ENCODE measurements at regions not wholly inside any gene's neighbourhood (a gene's known extent, or its start where the extent isn't known, plus 50 kb on each side); places are given as distances from the start of the nearest gene placed in this dataset.

DNA sequence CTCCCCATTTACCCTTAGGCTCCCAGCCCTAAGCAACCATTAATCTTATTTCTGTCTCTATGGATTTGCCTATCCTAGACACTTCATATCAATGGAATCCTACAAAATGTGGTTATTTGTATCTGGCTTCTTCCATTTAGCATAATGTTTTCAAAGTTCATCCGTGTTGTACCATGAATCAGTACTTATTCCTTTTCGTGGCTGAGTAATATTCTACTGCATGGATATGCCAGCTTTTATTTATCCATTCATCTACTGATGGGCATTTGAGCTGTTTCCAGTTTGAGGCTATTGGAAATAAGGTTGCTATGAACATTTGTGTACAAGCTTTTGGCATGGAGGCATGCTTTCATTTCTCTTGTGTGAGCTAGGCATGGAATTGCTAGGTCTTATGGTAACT is 121.1 kb downstream of the WDR11 start:
- Histone ChIP-seq H3K27ac (no peak overlapping the region), H3K9me3 (peaks cover 20% of the 10 kb centered on the region), H3K4me1 (peaks cover 16% of the 10 kb centered on the region), H3K4me3 (no peak overlapping the region), H3K27me3 (peaks cover 19% of the 10 kb centered on the region), H4K20me1 (no peaks in the 10 kb centered on the region), H3K4me2 (no peak overlapping the region), H3K36me3 (no peaks in the 10 kb centered on the region), H3K9ac (no peak overlapping the region)
- TF ChIP-seq Cebpa-rat (IDR thresholded peaks at IDR 0.05): no peak

DNA sequence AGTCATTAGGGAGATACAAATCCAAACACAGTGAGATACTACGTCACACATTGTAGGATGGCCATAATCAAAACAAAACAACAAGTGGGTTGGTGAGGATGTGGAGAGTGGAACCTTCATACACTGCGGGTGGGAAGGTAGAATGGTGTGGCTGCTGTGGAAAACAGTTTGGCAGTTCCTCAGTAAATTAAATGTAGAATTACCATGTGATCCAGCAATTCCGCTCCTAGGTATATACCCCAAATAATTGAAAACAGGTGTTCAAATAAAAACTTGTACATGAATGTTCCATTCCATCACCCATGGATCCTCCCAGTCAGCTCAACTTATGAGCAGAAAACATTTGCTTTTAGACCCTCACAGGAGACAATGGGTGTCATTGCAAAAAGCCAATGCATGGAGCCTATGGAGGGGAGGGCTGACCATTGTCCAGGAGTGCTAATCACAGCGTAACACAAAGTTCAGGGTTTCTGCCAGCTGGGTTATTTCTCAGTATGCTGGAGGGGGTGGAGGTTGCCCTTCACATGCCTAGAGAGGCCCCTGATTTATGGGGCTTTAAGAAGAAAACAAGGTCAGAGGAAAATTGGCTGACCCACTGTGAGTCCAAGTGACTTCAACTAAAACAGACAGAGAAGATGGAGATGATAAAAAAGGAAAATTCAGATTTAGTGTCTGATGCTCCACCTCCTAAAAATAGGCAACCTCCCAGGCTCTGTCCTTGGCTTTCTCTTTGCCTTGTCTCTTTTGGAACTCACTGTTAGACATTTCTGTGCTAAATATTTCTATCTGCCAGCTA is 124.1 kb downstream of the WDR11 start:
- peaks cover 13% of the 10 kb centered on the region for H3K27me3 ChIP-seq
- H3K4me1 ChIP-seq: peaks cover 9% of the 10 kb centered on the region
- H4K20me1 ChIP-seq: no peaks in the 10 kb centered on the region
- no peak overlapping the region for H3K27ac ChIP-seq
- peaks cover 20% of the 10 kb centered on the region for H3K9me3 ChIP-seq
- no peak for TF ChIP-seq Cebpa-rat (IDR thresholded peaks at IDR 0.05)
- H3K4me2 ChIP-seq: no peak overlapping the region
- H3K4me3 ChIP-seq: no peak overlapping the region
- H3K36me3 ChIP-seq: no peaks in the 10 kb centered on the region
- no peak overlapping the region for H3K9ac ChIP-seq

DNA sequence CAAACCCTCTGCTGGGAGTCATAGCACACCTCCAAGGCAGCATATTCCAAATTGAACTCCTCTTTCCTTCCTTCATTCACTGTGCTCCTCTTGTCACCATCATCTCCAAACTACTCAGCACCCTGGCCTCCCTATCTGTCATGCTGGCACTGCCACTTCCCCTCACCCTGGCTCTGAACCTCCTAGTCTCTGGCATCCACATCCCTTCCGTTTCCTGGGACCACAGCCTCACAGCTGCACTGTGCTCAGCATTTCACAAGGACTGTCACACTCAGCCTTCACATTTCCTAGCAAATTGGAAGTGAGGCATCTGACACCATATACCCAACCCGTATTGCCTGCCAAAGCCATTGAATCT is 124.7 kb downstream of the WDR11 start:
- Histone ChIP-seq H3K4me1 (peaks cover 9% of the 10 kb centered on the region), H3K9me3 (peaks cover 20% of the 10 kb centered on the region), H3K4me2 (no peak overlapping the region), H3K27ac (no peak overlapping the region), H3K9ac (no peak overlapping the region), H3K36me3 (no peaks in the 10 kb centered on the region), H4K20me1 (no peaks in the 10 kb centered on the region), H3K27me3 (peaks cover 9% of the 10 kb centered on the region), H3K4me3 (no peak overlapping the region)
- no peak for TF ChIP-seq Cebpa-rat (IDR thresholded peaks at IDR 0.05)

DNA sequence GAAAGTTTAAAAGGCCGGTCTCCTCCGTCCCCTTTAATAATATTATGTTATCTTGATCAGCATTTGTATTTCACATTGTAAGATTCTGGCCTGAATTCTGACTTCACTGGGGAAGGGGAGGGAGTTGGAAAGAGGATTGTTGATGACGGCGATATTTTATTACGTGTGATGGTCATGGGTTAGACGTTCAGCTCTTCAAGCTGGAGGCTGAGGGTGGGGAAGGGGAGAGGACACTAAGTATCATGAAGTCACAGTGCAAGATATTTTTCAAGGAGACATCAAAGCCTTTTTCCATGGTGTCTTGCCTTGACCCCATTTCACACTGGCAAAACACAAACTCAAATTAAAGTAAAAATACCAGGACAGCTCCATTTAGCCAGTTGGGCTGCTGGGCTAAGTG is 126.7 kb downstream of the WDR11 start:
- H3K36me3 ChIP-seq: no peaks in the 10 kb centered on the region
- peaks cover 5% of the 10 kb centered on the region; the same call in 1 of the 2 replicates for H3K27me3 ChIP-seq
- no peak overlapping the region for H3K4me3 ChIP-seq
- no peaks in the 10 kb centered on the region for H4K20me1 ChIP-seq
- H3K27ac ChIP-seq: no peak overlapping the region
- no peak overlapping the region for H3K9ac ChIP-seq
- H3K4me2 ChIP-seq: no peak overlapping the region
- peaks cover 20% of the 10 kb centered on the region for H3K9me3 ChIP-seq
- TF ChIP-seq Cebpa-rat (IDR thresholded peaks at IDR 0.05): no peak
- H3K4me1 ChIP-seq: no peaks in the 10 kb centered on the region

DNA sequence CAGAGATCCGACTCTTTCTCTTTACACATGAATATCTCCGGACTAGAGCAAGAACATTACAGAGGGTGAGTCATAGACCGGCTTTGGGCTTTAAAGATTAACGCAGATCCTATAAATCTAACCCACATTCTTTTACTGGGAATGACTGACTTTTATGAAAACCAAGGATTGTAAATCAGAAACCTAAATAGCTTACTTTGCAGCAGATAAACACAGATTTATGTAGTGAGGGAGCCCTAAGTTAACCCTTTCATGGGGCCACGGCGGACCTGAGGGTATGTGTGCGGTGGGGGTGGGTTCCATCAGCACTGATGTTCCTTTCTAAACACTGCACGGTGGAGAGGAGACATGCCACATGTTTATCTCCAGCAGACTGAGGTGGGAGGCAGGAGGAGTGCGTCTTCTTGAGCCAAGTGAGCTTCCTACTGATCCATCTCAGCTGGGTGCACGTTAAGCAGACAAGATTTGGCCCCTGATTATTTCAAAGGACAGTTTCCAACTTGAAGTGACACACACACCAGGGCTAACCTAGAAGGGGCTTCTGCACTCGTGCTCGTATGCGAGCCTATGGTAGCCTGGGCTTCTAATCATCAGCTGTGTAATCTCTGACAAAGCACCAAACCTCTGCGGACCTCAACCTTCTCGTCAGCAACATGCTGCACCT is 127.6 kb downstream of the WDR11 start:
- no peak overlapping the region for H3K4me2 ChIP-seq
- no peaks in the 10 kb centered on the region for H3K36me3 ChIP-seq
- H3K27ac ChIP-seq: no peak overlapping the region
- peaks cover 5% of the 10 kb centered on the region; the same call in 1 of the 2 replicates for H3K27me3 ChIP-seq
- H4K20me1 ChIP-seq: no peaks in the 10 kb centered on the region
- peaks cover 19% of the 10 kb centered on the region for H3K9me3 ChIP-seq
- no peaks in the 10 kb centered on the region for H3K4me1 ChIP-seq
- no peak overlapping the region for H3K9ac ChIP-seq
- no peak overlapping the region for H3K4me3 ChIP-seq
- TF ChIP-seq Cebpa-rat (IDR thresholded peaks at IDR 0.05): no peak

DNA sequence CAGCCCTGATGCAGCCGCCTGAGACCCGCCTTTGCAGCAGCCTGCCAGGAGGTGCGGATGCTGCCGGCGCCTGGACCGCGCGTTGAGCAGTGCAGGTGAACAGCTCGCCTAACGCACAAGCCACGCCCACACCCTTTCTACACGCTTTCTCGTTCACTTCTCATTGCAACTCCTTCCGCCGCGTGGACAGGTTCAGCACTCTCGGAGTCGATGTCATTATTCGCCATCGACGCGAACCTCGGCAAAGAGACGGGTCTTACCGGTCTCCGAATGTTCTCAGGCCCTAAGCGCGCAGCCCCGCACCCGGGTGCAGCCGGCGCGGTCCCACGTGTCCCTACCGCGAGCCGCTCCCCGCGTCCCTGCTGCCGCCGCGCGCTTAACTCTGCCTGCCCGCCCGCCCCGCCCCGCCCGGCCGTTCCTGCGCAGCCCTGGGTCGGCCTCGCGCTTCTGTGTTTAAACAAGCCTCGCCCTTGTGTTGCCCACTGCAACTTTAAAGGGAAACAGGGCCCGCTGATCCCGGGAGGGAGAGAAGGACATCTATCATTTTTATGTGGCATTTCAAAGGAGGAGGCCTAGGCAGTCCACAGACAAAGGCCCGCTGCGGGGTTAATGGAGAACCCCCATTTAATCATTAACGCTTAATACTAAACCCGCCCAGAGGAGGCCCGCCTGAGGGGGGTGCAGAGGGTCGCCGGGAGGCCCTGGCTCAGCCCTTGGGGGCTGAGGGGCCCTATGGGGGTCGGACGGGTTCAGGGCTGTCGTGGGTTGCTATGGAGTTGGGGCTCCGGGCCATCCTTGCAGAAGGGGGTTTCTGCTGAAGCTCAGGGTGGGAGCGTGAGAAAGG is 128.5 kb downstream of the WDR11 start:
- Histone ChIP-seq H3K36me3 (no peaks in the 10 kb centered on the region), H4K20me1 (no peaks in the 10 kb centered on the region), H3K4me2 (no peak overlapping the region), H3K27me3 (no peaks in the 10 kb centered on the region), H3K4me1 (no peaks in the 10 kb centered on the region), H3K27ac (no peak overlapping the region), H3K4me3 (no peak overlapping the region), H3K9ac (no peak overlapping the region), H3K9me3 (peaks cover 15% of the 10 kb centered on the region)
- no peak for TF ChIP-seq Cebpa-rat (IDR thresholded peaks at IDR 0.05)

DNA sequence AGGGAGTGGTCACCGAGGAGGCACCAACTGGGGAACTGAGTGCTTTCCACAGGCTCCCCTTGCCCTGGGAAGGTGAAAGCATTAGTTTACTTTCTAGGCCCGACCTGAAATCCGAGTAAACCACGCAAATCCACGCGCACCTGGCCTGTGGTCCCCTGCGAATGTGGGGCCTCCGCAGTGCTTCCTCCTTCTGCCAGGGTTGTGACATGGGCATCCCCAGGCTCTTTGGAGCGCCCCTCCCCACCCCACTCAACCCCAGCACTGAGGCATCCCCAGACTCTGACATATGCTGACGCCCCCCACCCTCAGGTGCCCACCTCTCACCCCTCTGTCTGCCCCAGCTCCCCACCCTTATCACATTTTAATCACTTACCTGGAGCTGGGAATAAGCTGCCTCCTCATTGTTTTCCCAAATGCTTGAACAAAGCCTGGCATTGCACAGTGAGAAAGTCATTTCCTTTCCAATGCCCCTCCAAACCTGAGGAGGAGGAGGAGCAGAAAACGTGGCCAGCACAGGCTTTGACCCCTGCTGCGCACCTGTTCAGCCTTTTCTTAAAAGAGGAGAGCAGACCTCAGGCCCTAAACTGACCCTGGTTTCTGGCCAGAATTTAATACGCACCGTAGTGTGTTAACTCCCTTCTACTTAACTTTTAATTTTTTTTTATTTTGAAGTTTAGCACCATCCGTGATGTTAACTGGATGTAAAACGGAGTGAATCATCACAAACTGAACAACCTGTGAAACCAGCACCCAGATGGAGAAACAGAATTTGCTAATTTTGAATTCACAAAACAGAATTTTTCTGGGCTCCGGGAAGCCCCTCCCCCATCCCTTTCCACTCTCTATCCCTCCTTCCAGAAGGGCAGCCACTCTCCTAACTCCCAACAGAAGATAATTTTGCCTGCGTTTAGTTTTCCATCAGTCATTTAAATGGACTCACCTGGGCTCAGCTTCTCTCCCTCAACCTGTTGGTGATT is 129.4 kb downstream of the WDR11 start:
- TF ChIP-seq Cebpa-rat (IDR thresholded peaks at IDR 0.05): no peak
- Histone ChIP-seq H3K9me3 (peaks cover 15% of the 10 kb centered on the region), H3K27me3 (no peaks in the 10 kb centered on the region), H3K27ac (no peak overlapping the region), H4K20me1 (no peaks in the 10 kb centered on the region), H3K4me3 (no peak overlapping the region), H3K4me1 (no peaks in the 10 kb centered on the region), H3K4me2 (no peak overlapping the region), H3K9ac (no peak overlapping the region), H3K36me3 (no peaks in the 10 kb centered on the region)

DNA sequence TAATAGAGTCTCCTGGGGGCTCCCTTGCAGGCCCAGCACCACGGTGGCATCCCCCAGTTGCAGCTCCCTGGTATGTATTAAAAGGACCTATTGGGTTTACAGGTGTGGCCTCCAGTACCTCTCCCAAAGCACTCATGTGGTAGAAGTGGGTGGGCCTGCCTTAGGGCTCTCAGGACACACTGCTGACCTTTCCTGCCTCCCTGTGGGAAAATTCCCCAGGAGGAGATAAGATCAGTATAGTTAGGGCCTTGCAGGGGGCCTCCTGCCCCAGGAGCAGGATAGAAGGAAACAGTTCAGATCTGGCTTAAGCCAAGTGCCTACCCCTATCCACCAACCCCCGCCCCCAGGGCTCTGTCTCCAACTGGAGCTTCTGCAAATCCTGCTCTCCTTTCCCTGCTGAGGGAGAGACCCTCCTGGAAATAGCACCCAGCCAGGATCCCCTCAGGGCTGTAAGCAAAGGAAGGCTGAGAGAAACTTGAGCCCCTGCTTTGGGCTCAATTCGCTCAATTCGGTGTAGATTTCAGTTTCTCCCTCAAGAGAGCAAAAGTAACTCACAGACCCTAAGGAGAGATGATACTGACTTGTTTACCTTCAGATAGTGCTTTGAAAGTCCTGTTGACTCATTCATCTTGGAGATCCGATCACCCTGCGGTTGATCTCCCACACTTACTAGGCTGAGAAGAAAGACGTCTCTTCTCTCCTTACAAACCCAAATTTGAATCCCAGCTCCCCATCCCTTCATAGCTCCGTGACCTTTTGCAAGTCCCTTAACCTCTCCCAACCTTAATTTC is 130.6 kb downstream of the WDR11 start:
- Histone ChIP-seq H3K4me3 (no peak overlapping the region), H3K9ac (no peak overlapping the region), H3K4me1 (peaks cover under 1% of the 10 kb centered on the region; the same call in 1 of the 2 replicates), H3K27ac (no peak overlapping the region), H3K9me3 (peaks cover 24% of the 10 kb centered on the region), H3K4me2 (no peak overlapping the region), H3K27me3 (no peaks in the 10 kb centered on the region), H4K20me1 (no peaks in the 10 kb centered on the region), H3K36me3 (no peaks in the 10 kb centered on the region)
- no peak for TF ChIP-seq Cebpa-rat (IDR thresholded peaks at IDR 0.05)

Measured in BLaER1 (cell line).